OCI-LY3 (cell line): ENCODE measurements at regions not wholly inside any gene's neighbourhood (a gene's known extent, or its start where the extent isn't known, plus 50 kb on each side); places are given as distances from the start of the nearest gene placed in this dataset.
A peak's percentile ranks its signal among the peaks of the same experiment; 100 is the strongest.

Experiments
- H2AFZ ChIP-seq: fragments of 200-600, 300-600 bp; shearing (Covaris generic); 2 replicates; pipeline ENCODE4 v1.6.0; 2014; ENCODE audit warnings: antibody characterized with exemption, low read depth, low read length
- H3K27ac ChIP-seq: fragments of 200-600, 300-600 bp; sonication (generic); 2 replicates; pipeline ENCODE4 v1.5.1; 2014; ENCODE audit warnings: mild to moderate bottlenecking, low read length, moderate library complexity, mixed read lengths
- H3K27me3 ChIP-seq: fragments of 200-600, 300-600 bp; sonication (generic); 2 replicates; pipeline ENCODE4 v1.6.1; 2014; ENCODE audit warnings: low read depth, low read length, mixed read lengths
- H3K36me3 ChIP-seq: fragments of 200-600, 300-600 bp; sonication (generic); replicated peaks from 2 replicates; pipeline ENCODE3; 2014; ENCODE audit warnings: low read depth, low read length, mixed read lengths
- H3K4me1 ChIP-seq: fragments of 300-600, 200-600 bp; sonication (generic); 2 replicates; pipeline ENCODE4 v1.6.1; 2014; ENCODE audit warnings: low read length, mixed read lengths
- H3K4me2 ChIP-seq: fragments of 200-600, 300-600 bp; sonication (generic); 2 replicates; pipeline ENCODE4 v1.6.1; 2014; ENCODE audit warnings: low read length, mixed read lengths
- H3K4me3 ChIP-seq: fragments of 300-600, 200-600 bp; sonication (generic); 2 replicates; pipeline ENCODE4 v1.5.1; 2014; ENCODE audit warnings: antibody characterized with exemption, mild to moderate bottlenecking, low read length, moderate library complexity
- H3K79me2 ChIP-seq: fragments of 300-600, 200-600 bp; shearing (Covaris generic); 2 replicates; pipeline ENCODE4 v1.6.1; 2014; ENCODE audit warnings: mild to moderate bottlenecking, low read length, mixed read lengths
- H3K9ac ChIP-seq: fragments of 300-600, 200-600 bp; shearing (Covaris generic); 2 replicates; pipeline ENCODE4 v1.6.0; 2014; ENCODE audit warnings: mild to moderate bottlenecking, low read length, moderate library complexity
- H3K9me3 ChIP-seq: fragments of 200-600, 300-600 bp; shearing (Covaris generic); 2 replicates; pipeline ENCODE4 v1.6.1; 2014; ENCODE audit warnings: low read length, mixed read lengths; ENCODE audit not compliant: insufficient read depth
- H4K20me1 ChIP-seq: fragments of 200-600, 300-600 bp; sonication (generic); 2 replicates; pipeline ENCODE4 v1.6.1; 2016; ENCODE audit warnings: low read length, mixed read lengths; ENCODE audit not compliant: insufficient read depth
- CTCF ChIP-seq: fragments of 200-600, 300-600 bp; sonication (generic); IDR thresholded peaks from 2 replicates; pipeline ENCODE4 v1.5.1; 2014; ENCODE audit warnings: antibody characterized with exemption, low read length, low read depth
- EZH2phosphoT487 ChIP-seq: fragments of 200-600 bp; shearing (Covaris generic); IDR thresholded peaks from 2 replicates; pipeline ENCODE4 v1.6.1; 2018; ENCODE audit warnings: antibody characterized with exemption, mixed run types, low read depth

DNA sequence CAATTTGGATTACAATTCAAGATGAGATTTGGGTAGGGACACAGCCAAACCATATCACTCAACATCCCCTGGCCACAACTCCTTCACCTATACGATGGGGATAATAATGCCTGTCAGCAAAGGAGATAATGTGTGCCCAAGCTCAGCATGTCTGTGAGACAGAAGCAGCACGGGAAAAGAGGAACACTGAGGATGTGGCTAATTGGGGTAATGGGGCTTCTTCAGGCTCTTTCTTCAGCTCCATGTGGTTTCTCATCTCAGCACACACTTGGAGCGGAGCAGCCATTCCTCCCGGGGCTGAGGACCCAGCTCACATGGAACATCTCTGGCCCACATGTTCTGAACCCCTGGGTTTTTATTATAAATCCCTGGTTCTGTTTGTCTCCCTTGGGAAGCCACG lies 136.0 kb upstream of the NAMPT start:
- H3K9me3 ChIP-seq, result peaks cover 12% of the 10 kb centered on the region; the same call in 1 of the 2 replicates
- no peak overlapping the region for H3K9ac ChIP-seq
- no peaks in the 10 kb centered on the region for H3K27me3 ChIP-seq
- H3K27ac ChIP-seq, result peak overlapping the region; percentile 24; the same call in 1 of the 2 replicates
- H3K4me1 ChIP-seq, result peaks cover 51% of the 10 kb centered on the region
- H3K79me2 ChIP-seq, result no peaks in the 10 kb centered on the region
- TF ChIP-seq CTCF (no peak), EZH2phosphoT487 (no peak)
- no peak overlapping the region; the same call in 1 of the 2 replicates for H2AFZ ChIP-seq
- H3K36me3 ChIP-seq, result peaks cover 6% of the 10 kb centered on the region
- H3K4me2 ChIP-seq, result no peak overlapping the region
- H4K20me1 ChIP-seq, result no peaks in the 10 kb centered on the region
- no peak overlapping the region for H3K4me3 ChIP-seq

DNA sequence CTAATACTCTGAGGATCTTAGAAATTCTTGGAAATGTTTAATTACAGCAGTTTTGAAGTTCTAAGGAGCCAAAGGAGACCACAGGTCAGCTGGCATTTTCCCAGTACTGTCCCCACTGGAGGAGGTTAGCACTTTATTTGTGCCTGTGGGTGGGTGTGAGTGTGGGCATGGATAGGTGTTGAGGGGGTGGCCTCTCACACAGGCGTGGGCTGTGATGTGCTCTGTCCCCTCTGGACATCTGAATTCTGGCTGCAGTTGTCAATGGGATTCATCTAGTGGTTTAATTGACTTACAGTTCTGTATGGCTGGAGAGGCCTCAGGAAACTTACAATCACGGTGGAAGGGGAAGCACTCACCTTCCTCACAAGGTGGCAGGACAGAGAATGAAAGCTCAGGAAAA lies 135.4 kb upstream of the NAMPT start:
- peaks cover 46% of the 10 kb centered on the region for H3K4me1 ChIP-seq
- H3K79me2 ChIP-seq, result no peaks in the 10 kb centered on the region
- H3K9ac ChIP-seq, result no peak overlapping the region
- no peak overlapping the region for H2AFZ ChIP-seq
- no peak overlapping the region for H3K4me3 ChIP-seq
- no peaks in the 10 kb centered on the region for H4K20me1 ChIP-seq
- no peak overlapping the region for H3K4me2 ChIP-seq
- no peak overlapping the region for H3K27ac ChIP-seq
- H3K36me3 ChIP-seq, result peaks cover 6% of the 10 kb centered on the region
- no peak for TF ChIP-seq EZH2phosphoT487
- no peak for TF ChIP-seq CTCF
- H3K9me3 ChIP-seq, result peaks cover 18% of the 10 kb centered on the region; the same call in 1 of the 2 replicates
- H3K27me3 ChIP-seq, result no peaks in the 10 kb centered on the region

GRCh38 chr7:106419455-106420182 lies 134.8 kb upstream of the NAMPT start:
- peaks cover 6% of the 10 kb centered on the region for H3K36me3 ChIP-seq
- H3K27me3 ChIP-seq, result no peaks in the 10 kb centered on the region
- H3K9me3 ChIP-seq, result peaks cover 18% of the 10 kb centered on the region; the same call in 1 of the 2 replicates
- H3K4me2 ChIP-seq, result no peak overlapping the region
- no peak overlapping the region for H3K9ac ChIP-seq
- no peaks in the 10 kb centered on the region for H4K20me1 ChIP-seq
- no peak overlapping the region for H3K4me3 ChIP-seq
- H3K4me1 ChIP-seq, result peaks cover 42% of the 10 kb centered on the region
- no peak for TF ChIP-seq EZH2phosphoT487
- TF ChIP-seq CTCF, result no peak
- H3K27ac ChIP-seq, result no peak overlapping the region
- no peak overlapping the region for H2AFZ ChIP-seq
- no peaks in the 10 kb centered on the region for H3K79me2 ChIP-seq

DNA sequence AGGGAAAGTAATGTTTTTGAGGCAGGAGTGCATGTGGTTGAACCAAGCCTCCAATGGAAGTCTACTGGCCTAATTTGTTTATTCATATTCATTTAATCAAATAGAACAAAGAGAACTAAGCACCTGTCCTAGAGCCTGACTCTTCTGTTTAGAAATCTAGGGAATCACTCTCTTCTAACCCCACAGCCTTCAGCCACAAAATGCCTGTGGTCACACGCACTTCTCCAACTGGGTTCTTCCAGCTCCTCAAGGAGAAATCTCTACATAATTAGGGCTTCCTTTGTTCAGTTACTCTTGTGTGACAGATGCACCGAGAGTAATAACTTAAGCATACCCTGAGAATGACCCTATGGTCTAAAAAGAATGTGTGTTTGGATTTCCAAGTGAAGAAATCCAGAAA lies 133.7 kb upstream of the NAMPT start:
- H3K9ac ChIP-seq, result no peak overlapping the region
- no peak overlapping the region for H3K4me3 ChIP-seq
- H3K27me3 ChIP-seq, result no peaks in the 10 kb centered on the region
- no peak overlapping the region for H3K4me2 ChIP-seq
- no peaks in the 10 kb centered on the region for H3K79me2 ChIP-seq
- H3K4me1 ChIP-seq, result peaks cover 31% of the 10 kb centered on the region
- H4K20me1 ChIP-seq, result no peaks in the 10 kb centered on the region
- H2AFZ ChIP-seq, result no peak overlapping the region
- H3K27ac ChIP-seq, result no peak overlapping the region
- TF ChIP-seq EZH2phosphoT487 (no peak), CTCF (no peak)
- peaks cover 18% of the 10 kb centered on the region; the same call in 1 of the 2 replicates for H3K9me3 ChIP-seq
- H3K36me3 ChIP-seq, result peaks cover 6% of the 10 kb centered on the region
